Suprapubic skin (tissue), 4 donors: ENCODE measurements at regions not wholly inside any gene's neighbourhood (a gene's known extent, or its start where the extent isn't known, plus 50 kb on each side); places are given as distances from the start of the nearest gene placed in this dataset.
A peak's percentile ranks its signal among the peaks of the same experiment; 100 is the strongest.

ENCODE experiments used
- DNase-seq, 2 donors: peaks; one replicate each; pipeline ENCODE4 v3.0.0-alpha.2; 2019; ENCODE audit warnings: low spot score in 2 of 2
- H3K27ac ChIP-seq: fragments of 200-600 bp; sonication (generic); one replicate; pipeline ENCODE4 v1.5.1; 2019
- H3K27me3 ChIP-seq: fragments of 200-600 bp; sonication (generic); one replicate; pipeline ENCODE4 v1.5.1; 2019
- H3K36me3 ChIP-seq: fragments of 200-600 bp; sonication (generic); one replicate; pipeline ENCODE4 v1.5.1; 2019
- H3K4me1 ChIP-seq: fragments of 200-600 bp; sonication (generic); one replicate; pipeline ENCODE4 v1.5.1; 2019
- H3K4me3 ChIP-seq: fragments of 200-600 bp; sonication (generic); one replicate; pipeline ENCODE4 v1.5.1; 2019; ENCODE audit warnings: mild to moderate bottlenecking
- H3K9me3 ChIP-seq: fragments of 200-600 bp; sonication (generic); one replicate; pipeline ENCODE4 v1.5.1; 2019
- CTCF ChIP-seq, 2 donors: fragments of 200-600 bp in 1 of 2; fragments of 450-650 bp in 1 of 2; sonication (generic) in 1 of 2; IDR thresholded peaks; one replicate each; pipeline ENCODE4 v1.5.1; 2016 to 2019; ENCODE audit warnings: antibody characterized with exemption in 2 of 2, mild to moderate bottlenecking in 1 of 2, moderate library complexity in 1 of 2
- EP300 ChIP-seq: sonication (generic); formaldehyde crosslinking; IDR thresholded peaks from one replicate; pipeline ENCODE4 v1.6.1; 2017; ENCODE audit warnings: antibody characterized with exemption
- POLR2A ChIP-seq, 2 donors: fragments of 450-650 bp; IDR thresholded peaks; one replicate each; pipeline ENCODE4 v1.6.1; 2017; ENCODE audit warnings: antibody characterized with exemption in 2 of 2, mild to moderate bottlenecking in 2 of 2, moderate library complexity in 2 of 2
- POLR2AphosphoS5 ChIP-seq, 3 donors: sonication (generic); formaldehyde crosslinking; IDR thresholded peaks; one replicate each; pipeline ENCODE4 v1.6.1; 2017; ENCODE audit warnings: antibody characterized with exemption in 3 of 3
- WGBS: methylation state at CpG from one replicate; pipeline ENCODE4 v1.1.5; 2018; 5-methylcytosine and 5-hydroxymethylcytosine counted together

GRCh38 chr11:121839781-121840180 lies 276.2 kb downstream of the BLID start:
- no peak overlapping the region for H3K4me3 ChIP-seq
- H3K27ac ChIP-seq: no peak overlapping the region
- 97% methylated on average over 1 of the region's 1 CpG for WGBS
- H3K4me1 ChIP-seq: no peaks in the 10 kb centered on the region
- TF ChIP-seq POLR2A (IDR thresholded peaks at IDR 0.05) (no peak), POLR2AphosphoS5 (IDR thresholded peaks at IDR 0.05) (no peak), EP300 (no peak), CTCF (IDR thresholded peaks at IDR 0.05) (no peak)
- DNase-seq: no peak
- H3K36me3 ChIP-seq: no peaks in the 10 kb centered on the region
- H3K27me3 ChIP-seq: no peaks in the 10 kb centered on the region
- H3K9me3 ChIP-seq: no peaks in the 10 kb centered on the region

- H3K36me3 ChIP-seq: no peaks in the 10 kb centered on the region
- no peak overlapping the region for H3K4me3 ChIP-seq
- TF ChIP-seq POLR2AphosphoS5 (IDR thresholded peaks at IDR 0.05): no peak
- no peak for TF ChIP-seq POLR2A (IDR thresholded peaks at IDR 0.05)
- no peak for TF ChIP-seq EP300
- no peaks in the 10 kb centered on the region for H3K4me1 ChIP-seq
- 47% methylated on average over 1 of the region's 1 CpG for WGBS
- H3K27ac ChIP-seq: no peak overlapping the region
- H3K27me3 ChIP-seq: no peaks in the 10 kb centered on the region
- DNase-seq: no peak
- H3K9me3 ChIP-seq: no peaks in the 10 kb centered on the region
These were observed 277.4 kb downstream of the BLID start for GRCh38 chr11:121838571-121838970.

GRCh38 chr11:121833970-121834369 lies 282.0 kb downstream of the BLID start:
- H3K27ac ChIP-seq: no peak overlapping the region
- no peaks in the 10 kb centered on the region for H3K4me1 ChIP-seq
- no peaks in the 10 kb centered on the region for H3K9me3 ChIP-seq
- no peaks in the 10 kb centered on the region for H3K27me3 ChIP-seq
- TF ChIP-seq POLR2A (IDR thresholded peaks at IDR 0.05) (no peak), EP300 (no peak), CTCF (IDR thresholded peaks at IDR 0.05) (no peak), POLR2AphosphoS5 (IDR thresholded peaks at IDR 0.05) (no peak)
- H3K36me3 ChIP-seq: no peaks in the 10 kb centered on the region
- DNase-seq: no peak
- no peak overlapping the region for H3K4me3 ChIP-seq

GRCh38 chr11:121829159-121829643 lies 286.8 kb downstream of the BLID start:
- Histone ChIP-seq H3K4me1 (no peaks in the 10 kb centered on the region), H3K27me3 (no peaks in the 10 kb centered on the region), H3K9me3 (no peaks in the 10 kb centered on the region), H3K27ac (peak overlapping the region; percentile 28), H3K36me3 (no peaks in the 10 kb centered on the region), H3K4me3 (no peak overlapping the region)
- 40% methylated on average over 2 of the region's 2 CpGs for WGBS
- peak; percentile 30 for TF ChIP-seq EP300
- TF ChIP-seq CTCF (IDR thresholded peaks at IDR 0.05): no peak
- peak in 1 of 3 donors; percentile 43 for TF ChIP-seq POLR2AphosphoS5 (IDR thresholded peaks at IDR 0.05)
- DNase-seq: peak in 1 of 2 donors; percentile 63

- Histone ChIP-seq H3K9me3 (peaks cover 14% of the 10 kb centered on the region), H3K4me3 (no peak overlapping the region), H3K27ac (no peak overlapping the region), H3K4me1 (no peaks in the 10 kb centered on the region), H3K27me3 (no peaks in the 10 kb centered on the region), H3K36me3 (no peaks in the 10 kb centered on the region)
- TF ChIP-seq EP300 (no peak), CTCF (IDR thresholded peaks at IDR 0.05) (no peak), POLR2A (IDR thresholded peaks at IDR 0.05) (no peak), POLR2AphosphoS5 (IDR thresholded peaks at IDR 0.05) (no peak)
- DNase-seq: no peak
- 70% methylated on average over 1 of the region's 1 CpG for WGBS
These were observed 301.1 kb downstream of the BLID start for GRCh38 chr11:121814962-121815361.

- Histone ChIP-seq H3K27ac (no peak overlapping the region), H3K4me1 (no peaks in the 10 kb centered on the region), H3K4me3 (no peak overlapping the region), H3K27me3 (no peaks in the 10 kb centered on the region), H3K9me3 (peaks cover 14% of the 10 kb centered on the region), H3K36me3 (no peaks in the 10 kb centered on the region)
- DNase-seq: no peak
- no peak for TF ChIP-seq CTCF (IDR thresholded peaks at IDR 0.05)
- no peak for TF ChIP-seq POLR2AphosphoS5 (IDR thresholded peaks at IDR 0.05)
- TF ChIP-seq EP300: no peak
- no peak for TF ChIP-seq POLR2A (IDR thresholded peaks at IDR 0.05)
These were observed 301.7 kb downstream of the BLID start for GRCh38 chr11:121814296-121814695.
